ENCODE measurements at regions not wholly inside any gene's neighbourhood (a gene's known extent, or its start where the extent isn't known, plus 50 kb on each side); places are given as distances from the start of the nearest gene placed in this dataset.

- Histone ChIP-seq H4K91ac (replicated peaks; ENCODE audit: insufficient read length, low read length) (no peak overlapping the region), H3K27me3 (replicated peaks in 1 of 4; ENCODE audit: control insufficient read depth in 3 of 4, extremely low read depth in 1 of 4, insufficient read depth in 3 of 4, low read length in 3 of 4) (no peaks in the 10 kb centered on the region), H2BK15ac (ENCODE audit: low read length) (no peak overlapping the region), H3K36me3 (ENCODE audit: control insufficient read depth in 2 of 4, insufficient read depth in 4 of 4, low read length in 3 of 4) (no peaks in the 10 kb centered on the region), H3K79me1 (ENCODE audit: low read depth, low read length) (no peaks in the 10 kb centered on the region), H2BK12ac (ENCODE audit: low read depth, low read length) (no peak overlapping the region), H4K20me1 (replicated peaks in 1 of 2; ENCODE audit: control insufficient read depth in 1 of 2, insufficient read depth in 2 of 2, low read length in 2 of 2) (no peaks in the 10 kb centered on the region), H3K23ac (ENCODE audit: insufficient read length) (no peak overlapping the region), H3K9me3 (ENCODE audit: insufficient read depth in 2 of 2, low read depth in 1 of 2, low read length in 1 of 2) (no peaks in the 10 kb centered on the region), H3K56ac (replicated peaks; ENCODE audit: insufficient read length, low read depth, low read length) (no peak overlapping the region), H3K9ac (replicated peaks in 1 of 4; ENCODE audit: extremely low read depth in 1 of 4, low read depth in 3 of 4, low read length in 3 of 4) (no peak overlapping the region), H3K4me2 (ENCODE audit: insufficient read depth in 1 of 2, low read depth in 2 of 2, low read length in 2 of 2) (no peak overlapping the region), H4K8ac (ENCODE audit: extremely low read depth, insufficient read depth, low read length) (no peak overlapping the region), H4K5ac (ENCODE audit: insufficient read length, low read depth, low read length) (no peak overlapping the region), H2AK5ac (ENCODE audit: low read depth, low read length) (no peak overlapping the region), H3K27ac (ENCODE audit: low read depth, low read length) (no peak overlapping the region), H3K4ac (replicated peaks; ENCODE audit: insufficient read length, low read depth, low read length) (no peak overlapping the region), H3K23me2 (ENCODE audit: low read depth, low read length) (no peaks in the 10 kb centered on the region), H3K14ac (ENCODE audit: insufficient read length) (no peak overlapping the region), H3K4me1 (replicated peaks in 1 of 4; ENCODE audit: control insufficient read depth in 3 of 4, insufficient read depth in 4 of 4, low read length in 3 of 4) (peaks cover 0 to 3% (median 0%) of the 10 kb centered on the region in 4 experiments; a peak in 1 of 7 replicates), H3K18ac (ENCODE audit: extremely low read depth, low read length) (no peak overlapping the region), H3K4me3 (ENCODE audit: extremely low read depth in 1 of 4, insufficient read depth in 2 of 4, low read depth in 3 of 4, low read length in 4 of 4) (no peak overlapping the region), H2BK5ac (ENCODE audit: low read depth, low read length) (no peak overlapping the region), H2BK120ac (replicated peaks; ENCODE audit: low read depth, low read length) (no peak overlapping the region), H2BK20ac (ENCODE audit: low read length) (no peak overlapping the region), H2AFZ (ENCODE audit: low read length) (no peak overlapping the region), H3K79me2 (ENCODE audit: control insufficient read depth in 1 of 2, insufficient read depth in 2 of 2, low read length in 2 of 2) (no peaks in the 10 kb centered on the region)
- POLR2A ChIA-PET (ENCODE audit: partially characterized antibody): interaction anchor here (1.0 kb wide), 1 partner anchor 10 kb away, joined by 3 read pairs; no protein-coding TSS in a partner anchor
- CTCF ChIA-PET (ENCODE audit: partially characterized antibody): interaction anchor here (1.9 kb wide), 1 partner anchor 10 kb away, joined by 3 read pairs; no protein-coding TSS in a partner anchor
- 86% methylated on average over 2 of the region's 2 CpGs; no CpG with 5 or more reads in 1 of the 2 experiments for WGBS, 2 experiments (ENCODE audit: extremely low coverage in 1 of 2, insufficient coverage in 1 of 2, insufficient read length in 1 of 2, insufficient replicate concordance in 2 of 2, low coverage in 1 of 2, low lambda C conversion rate in 2 of 2, missing lambda C conversion rate in 1 of 2)
- FAIRE-seq (no peak), DNase-seq (ENCODE audit: low read depth in 1 of 2, low spot score in 2 of 2) (no peak)
- no peak for TF ChIP-seq SRF (IDR thresholded peaks at IDR 0.05; ENCODE audit: low read depth, low read length)
- TF ChIP-seq NANOG (IDR thresholded peaks at IDR 0.05; ENCODE audit: insufficient read depth, low read depth, low read length, poor library complexity, severe bottlenecking): no peak
- no peak for TF ChIP-seq TBP (IDR thresholded peaks at IDR 0.05; ENCODE audit: low read depth, low read length)
- no peak for TF ChIP-seq RNF2 (IDR thresholded peaks at IDR 0.05; ENCODE audit: borderline replicate concordance, low read depth, low read length, missing control alignments, poor library complexity, severe bottlenecking)
- TF ChIP-seq EP300 (IDR thresholded peaks at IDR 0.05; ENCODE audit: borderline replicate concordance in 1 of 2, low read depth in 2 of 2, low read length in 2 of 2): no peak
- no peak for TF ChIP-seq BACH1 (IDR thresholded peaks at IDR 0.05; ENCODE audit: low read length)
- TF ChIP-seq SP2 (IDR thresholded peaks at IDR 0.05; ENCODE audit: low read length): no peak
Measured at GRCh38 chr19:31598730-31599238, 249.5 kb upstream of the TSHZ3 start.
